ENCODE measurements at regions not wholly inside any gene's neighbourhood (a gene's known extent, or its start where the extent isn't known, plus 50 kb on each side); places are given as distances from the start of the nearest gene placed in this dataset.

- H3K4me2 ChIP-seq (ENCODE audit: low read length) = no peak overlapping the region
- no peaks in the 10 kb centered on the region for H3K9me3 ChIP-seq (ENCODE audit: low read length)
- no peak overlapping the region for H3K27ac ChIP-seq (ENCODE audit: low read length)
- H3K79me2 ChIP-seq (replicated peaks; ENCODE audit: insufficient read depth, low read length) = no peaks in the 10 kb centered on the region
- no peaks in the 10 kb centered on the region for H3K27me3 ChIP-seq (ENCODE audit: insufficient read depth, low read depth, low read length)
- H3K36me3 ChIP-seq (ENCODE audit: insufficient read depth, low read length) = no peaks in the 10 kb centered on the region
- no peak overlapping the region for H3K4me3 ChIP-seq (ENCODE audit: low read length)
- H3K9me2 ChIP-seq (ENCODE audit: insufficient read depth, low read length) = no peaks in the 10 kb centered on the region
- no peak overlapping the region for H2AFZ ChIP-seq (ENCODE audit: low read depth, low read length)
- no peaks in the 10 kb centered on the region for H3F3A ChIP-seq (ENCODE audit: insufficient read depth, low read length, poor library complexity, severe bottlenecking)
- no peak overlapping the region for H3K9ac ChIP-seq (ENCODE audit: low read length)
- TF ChIP-seq TAF1 (IDR thresholded peaks at IDR 0.05; ENCODE audit: low read depth) = no peak
- no peak for TF ChIP-seq EZH2 (IDR thresholded peaks at IDR 0.05; ENCODE audit: borderline replicate concordance, insufficient read depth, low read length, poor library complexity, severe bottlenecking)
- no peak for TF ChIP-seq MXI1 (conservative IDR thresholded peaks at IDR 0.05; ENCODE audit: poor library complexity, severe bottlenecking)
- TF ChIP-seq, protein P1, sequence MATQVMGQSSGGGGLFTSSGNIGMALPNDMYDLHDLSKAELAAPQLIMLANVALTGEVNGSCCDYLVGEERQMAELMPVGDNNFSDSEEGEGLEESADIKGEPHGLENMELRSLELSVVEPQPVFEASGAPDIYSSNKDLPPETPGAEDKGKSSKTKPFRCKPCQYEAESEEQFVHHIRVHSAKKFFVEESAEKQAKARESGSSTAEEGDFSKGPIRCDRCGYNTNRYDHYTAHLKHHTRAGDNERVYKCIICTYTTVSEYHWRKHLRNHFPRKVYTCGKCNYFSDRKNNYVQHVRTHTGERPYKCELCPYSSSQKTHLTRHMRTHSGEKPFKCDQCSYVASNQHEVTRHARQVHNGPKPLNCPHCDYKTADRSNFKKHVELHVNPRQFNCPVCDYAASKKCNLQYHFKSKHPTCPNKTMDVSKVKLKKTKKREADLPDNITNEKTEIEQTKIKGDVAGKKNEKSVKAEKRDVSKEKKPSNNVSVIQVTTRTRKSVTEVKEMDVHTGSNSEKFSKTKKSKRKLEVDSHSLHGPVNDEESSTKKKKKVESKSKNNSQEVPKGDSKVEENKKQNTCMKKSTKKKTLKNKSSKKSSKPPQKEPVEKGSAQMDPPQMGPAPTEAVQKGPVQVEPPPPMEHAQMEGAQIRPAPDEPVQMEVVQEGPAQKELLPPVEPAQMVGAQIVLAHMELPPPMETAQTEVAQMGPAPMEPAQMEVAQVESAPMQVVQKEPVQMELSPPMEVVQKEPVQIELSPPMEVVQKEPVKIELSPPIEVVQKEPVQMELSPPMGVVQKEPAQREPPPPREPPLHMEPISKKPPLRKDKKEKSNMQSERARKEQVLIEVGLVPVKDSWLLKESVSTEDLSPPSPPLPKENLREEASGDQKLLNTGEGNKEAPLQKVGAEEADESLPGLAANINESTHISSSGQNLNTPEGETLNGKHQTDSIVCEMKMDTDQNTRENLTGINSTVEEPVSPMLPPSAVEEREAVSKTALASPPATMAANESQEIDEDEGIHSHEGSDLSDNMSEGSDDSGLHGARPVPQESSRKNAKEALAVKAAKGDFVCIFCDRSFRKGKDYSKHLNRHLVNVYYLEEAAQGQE (IDR thresholded peaks at IDR 0.05; ENCODE audit: borderline replicate concordance) = no peak
- TF ChIP-seq POLR2AphosphoS5 (IDR thresholded peaks at IDR 0.05) = no peak
- no peaks in the 10 kb centered on the region for H4K20me1 ChIP-seq (ENCODE audit: insufficient read depth)
Measured at GRCh38 chr4:129176864-129177263, 80.9 kb downstream of the C4orf33 start.

DNA sequence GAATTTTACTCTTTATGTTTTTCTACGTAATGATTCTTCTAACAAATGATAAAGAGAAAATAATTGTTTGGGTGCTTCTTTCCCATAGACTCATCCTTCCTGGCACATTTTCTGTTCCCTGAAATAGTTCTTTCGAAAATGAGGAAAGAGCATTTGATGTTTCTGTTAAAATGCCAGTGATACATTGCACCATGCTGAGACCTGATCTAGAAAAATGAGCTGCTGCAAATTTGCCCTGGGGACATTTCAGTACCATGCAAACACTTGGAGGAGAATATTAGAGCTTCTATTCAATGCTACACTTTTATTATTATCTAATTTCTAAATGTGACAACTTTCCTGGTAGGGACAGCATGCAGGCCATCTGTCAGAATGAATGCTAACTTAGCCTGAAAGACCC lies 83.3 kb downstream of the C4orf33 start:
- TF ChIP-seq, protein P2, sequence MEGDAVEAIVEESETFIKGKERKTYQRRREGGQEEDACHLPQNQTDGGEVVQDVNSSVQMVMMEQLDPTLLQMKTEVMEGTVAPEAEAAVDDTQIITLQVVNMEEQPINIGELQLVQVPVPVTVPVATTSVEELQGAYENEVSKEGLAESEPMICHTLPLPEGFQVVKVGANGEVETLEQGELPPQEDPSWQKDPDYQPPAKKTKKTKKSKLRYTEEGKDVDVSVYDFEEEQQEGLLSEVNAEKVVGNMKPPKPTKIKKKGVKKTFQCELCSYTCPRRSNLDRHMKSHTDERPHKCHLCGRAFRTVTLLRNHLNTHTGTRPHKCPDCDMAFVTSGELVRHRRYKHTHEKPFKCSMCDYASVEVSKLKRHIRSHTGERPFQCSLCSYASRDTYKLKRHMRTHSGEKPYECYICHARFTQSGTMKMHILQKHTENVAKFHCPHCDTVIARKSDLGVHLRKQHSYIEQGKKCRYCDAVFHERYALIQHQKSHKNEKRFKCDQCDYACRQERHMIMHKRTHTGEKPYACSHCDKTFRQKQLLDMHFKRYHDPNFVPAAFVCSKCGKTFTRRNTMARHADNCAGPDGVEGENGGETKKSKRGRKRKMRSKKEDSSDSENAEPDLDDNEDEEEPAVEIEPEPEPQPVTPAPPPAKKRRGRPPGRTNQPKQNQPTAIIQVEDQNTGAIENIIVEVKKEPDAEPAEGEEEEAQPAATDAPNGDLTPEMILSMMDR (IDR thresholded peaks at IDR 0.05; ENCODE audit: poor library complexity, severe bottlenecking) = no peak
- TF ChIP-seq EP300 (conservative IDR thresholded peaks at IDR 0.05; ENCODE audit: poor library complexity, severe bottlenecking) (no peak), RAD21 (conservative IDR thresholded peaks at IDR 0.05) (no peak), TAF1 (IDR thresholded peaks at IDR 0.05; ENCODE audit: low read depth) (no peak), MXI1 (conservative IDR thresholded peaks at IDR 0.05; ENCODE audit: poor library complexity, severe bottlenecking) (no peak), POLR2AphosphoS5 (IDR thresholded peaks at IDR 0.05) (no peak), EZH2 (IDR thresholded peaks at IDR 0.05; ENCODE audit: borderline replicate concordance, insufficient read depth, low read length, poor library complexity, severe bottlenecking) (no peak), SMC3 (conservative IDR thresholded peaks at IDR 0.05; ENCODE audit: poor library complexity) (no peak)
- TF ChIP-seq, protein P1 (IDR thresholded peaks at IDR 0.05; ENCODE audit: borderline replicate concordance) = no peak
- H3K9me2 ChIP-seq (ENCODE audit: insufficient read depth, low read length) = no peaks in the 10 kb centered on the region
- H3K4me3 ChIP-seq (ENCODE audit: low read length) = no peak overlapping the region
- H3K27ac ChIP-seq (ENCODE audit: low read length) = no peak overlapping the region
- H3K36me3 ChIP-seq (ENCODE audit: insufficient read depth, low read length) = no peaks in the 10 kb centered on the region
- no peak overlapping the region for H3K9ac ChIP-seq (ENCODE audit: low read length)
- no peaks in the 10 kb centered on the region for H3K27me3 ChIP-seq (ENCODE audit: insufficient read depth, low read depth, low read length)
- no peaks in the 10 kb centered on the region for H3K9me3 ChIP-seq (ENCODE audit: low read length)
- H2AFZ ChIP-seq (ENCODE audit: low read depth, low read length) = no peak overlapping the region
- H3K79me2 ChIP-seq (replicated peaks; ENCODE audit: insufficient read depth, low read length) = no peaks in the 10 kb centered on the region
- H3F3A ChIP-seq (ENCODE audit: insufficient read depth, low read length, poor library complexity, severe bottlenecking) = no peaks in the 10 kb centered on the region
- no peaks in the 10 kb centered on the region for H4K20me1 ChIP-seq (ENCODE audit: insufficient read depth)
- H3K4me2 ChIP-seq (ENCODE audit: low read length) = no peak overlapping the region

Measured in neural cell (in vitro differentiated cells).